HFFc6 (cell line): ENCODE measurements at regions not wholly inside any gene's neighbourhood (a gene's known extent, or its start where the extent isn't known, plus 50 kb on each side); places are given as distances from the start of the nearest gene placed in this dataset.

Experiments used
- DNase-seq: peaks from one replicate; pipeline ENCODE4 v3.0.0-alpha.2; 2018
- H3K27ac Mint-ChIP-seq: 2 replicates; pipeline ENCODE4 v1.8.0; 2020; ENCODE audit warnings: mild to moderate bottlenecking, mixed read lengths
- H3K27me3 Mint-ChIP-seq: 2 replicates; pipeline ENCODE4 v1.8.0; 2021; ENCODE audit warnings: mild to moderate bottlenecking, moderate library complexity, mixed read lengths; ENCODE audit not compliant: insufficient read depth
- H3K36me3 Mint-ChIP-seq: 2 replicates; pipeline ENCODE4 v1.8.0; 2021; ENCODE audit warnings: low read depth, mixed read lengths
- H3K4me1 Mint-ChIP-seq: 2 replicates; pipeline ENCODE4 v1.8.0; 2020; ENCODE audit warnings: low read depth, mixed read lengths
- H3K4me3 Mint-ChIP-seq: 2 replicates; pipeline ENCODE4 v1.8.0; 2020; ENCODE audit warnings: mild to moderate bottlenecking, moderate library complexity, mixed read lengths
- H3K9me3 Mint-ChIP-seq: 2 replicates; pipeline ENCODE4 v1.8.0; 2020; ENCODE audit warnings: mild to moderate bottlenecking, mixed read lengths
- TF ChIP-seq, protein P1 (sequence below): fragments of 200-600 bp; sonication (generic); IDR thresholded peaks from 2 replicates; pipeline ENCODE4 v1.5.0; 2021; ENCODE audit warnings: antibody characterized with exemption, mild to moderate bottlenecking

GRCh38 chr5:160486573-160486972 lies 64.9 kb downstream of the PTTG1 start:
- no peak overlapping the region for H3K4me3 Mint-ChIP-seq
- no peaks in the 10 kb centered on the region for H3K36me3 Mint-ChIP-seq
- TF ChIP-seq, protein P1, sequence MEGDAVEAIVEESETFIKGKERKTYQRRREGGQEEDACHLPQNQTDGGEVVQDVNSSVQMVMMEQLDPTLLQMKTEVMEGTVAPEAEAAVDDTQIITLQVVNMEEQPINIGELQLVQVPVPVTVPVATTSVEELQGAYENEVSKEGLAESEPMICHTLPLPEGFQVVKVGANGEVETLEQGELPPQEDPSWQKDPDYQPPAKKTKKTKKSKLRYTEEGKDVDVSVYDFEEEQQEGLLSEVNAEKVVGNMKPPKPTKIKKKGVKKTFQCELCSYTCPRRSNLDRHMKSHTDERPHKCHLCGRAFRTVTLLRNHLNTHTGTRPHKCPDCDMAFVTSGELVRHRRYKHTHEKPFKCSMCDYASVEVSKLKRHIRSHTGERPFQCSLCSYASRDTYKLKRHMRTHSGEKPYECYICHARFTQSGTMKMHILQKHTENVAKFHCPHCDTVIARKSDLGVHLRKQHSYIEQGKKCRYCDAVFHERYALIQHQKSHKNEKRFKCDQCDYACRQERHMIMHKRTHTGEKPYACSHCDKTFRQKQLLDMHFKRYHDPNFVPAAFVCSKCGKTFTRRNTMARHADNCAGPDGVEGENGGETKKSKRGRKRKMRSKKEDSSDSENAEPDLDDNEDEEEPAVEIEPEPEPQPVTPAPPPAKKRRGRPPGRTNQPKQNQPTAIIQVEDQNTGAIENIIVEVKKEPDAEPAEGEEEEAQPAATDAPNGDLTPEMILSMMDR: no peak
- no peak for DNase-seq
- peaks cover 7% of the 10 kb centered on the region; the same call in 1 of the 2 replicates for H3K27me3 Mint-ChIP-seq
- no peak overlapping the region for H3K27ac Mint-ChIP-seq
- no peaks in the 10 kb centered on the region for H3K9me3 Mint-ChIP-seq
- no peaks in the 10 kb centered on the region for H3K4me1 Mint-ChIP-seq

DNA sequence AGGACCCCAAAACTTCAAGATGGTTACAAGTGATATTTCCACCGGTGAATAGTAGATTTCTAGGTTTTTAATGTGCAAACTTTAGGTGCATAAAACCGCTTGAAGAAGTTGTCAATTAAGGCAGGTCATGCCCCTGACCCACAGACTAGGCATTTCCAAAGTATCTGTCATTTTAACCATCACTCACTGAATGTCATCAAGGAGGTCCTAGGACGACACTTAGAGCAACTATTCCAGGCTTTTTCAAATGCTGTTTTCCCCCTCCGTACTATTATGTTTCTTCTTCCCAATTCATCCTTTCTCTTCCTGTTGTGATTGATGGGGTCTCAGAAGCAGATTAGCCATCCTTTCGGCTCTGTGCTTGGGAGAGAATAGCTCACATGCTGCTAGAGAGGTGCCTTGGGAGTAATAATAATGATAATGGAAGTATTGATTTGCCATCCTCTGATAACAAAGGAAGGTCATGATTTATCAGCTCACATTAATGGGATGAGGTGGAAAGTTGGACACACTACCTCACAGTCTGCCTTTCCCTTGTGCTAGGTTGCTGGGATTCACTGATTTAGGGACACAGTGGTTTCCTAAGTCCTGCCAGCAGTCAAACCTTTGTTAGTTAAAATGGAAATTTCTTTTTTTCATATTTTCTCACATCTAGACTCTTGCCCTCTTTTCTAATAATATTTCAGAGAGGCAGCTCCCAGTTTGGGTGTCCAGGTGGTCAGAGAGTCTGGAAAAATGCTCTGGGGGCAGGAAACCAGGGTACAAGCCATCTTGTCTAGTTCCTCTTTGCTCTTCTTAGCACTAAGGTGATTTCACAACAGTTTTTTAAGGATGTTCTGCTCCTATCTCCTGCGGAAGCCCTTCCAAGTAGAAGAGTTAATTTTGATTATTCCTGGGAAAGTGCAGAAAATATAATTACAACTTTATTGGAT lies 67.0 kb downstream of the PTTG1 start:
- no peaks in the 10 kb centered on the region for H3K9me3 Mint-ChIP-seq

GRCh38 chr5:160491438-160491837 lies 69.8 kb downstream of the PTTG1 start:
- Mint-ChIP-seq H3K9me3 (no peaks in the 10 kb centered on the region), H3K4me1 (peaks cover 30% of the 10 kb centered on the region), H3K36me3 (no peaks in the 10 kb centered on the region), H3K27ac (no peak overlapping the region), H3K4me3 (no peak overlapping the region), H3K27me3 (peaks cover 13% of the 10 kb centered on the region; the same call in 1 of the 2 replicates)
- TF ChIP-seq, protein P1: no peak
- no peak for DNase-seq

More for the DNA sequence above, 67.0 kb downstream of the PTTG1 start:
- DNase-seq: no peak
- Mint-ChIP-seq H3K36me3 (no peaks in the 10 kb centered on the region), H3K27ac (no peak overlapping the region), H3K4me3 (no peak overlapping the region), H3K4me1 (peaks cover 13% of the 10 kb centered on the region), H3K27me3 (peaks cover 9% of the 10 kb centered on the region; the same call in 1 of the 2 replicates)
- TF ChIP-seq, protein P1: no peak

DNA sequence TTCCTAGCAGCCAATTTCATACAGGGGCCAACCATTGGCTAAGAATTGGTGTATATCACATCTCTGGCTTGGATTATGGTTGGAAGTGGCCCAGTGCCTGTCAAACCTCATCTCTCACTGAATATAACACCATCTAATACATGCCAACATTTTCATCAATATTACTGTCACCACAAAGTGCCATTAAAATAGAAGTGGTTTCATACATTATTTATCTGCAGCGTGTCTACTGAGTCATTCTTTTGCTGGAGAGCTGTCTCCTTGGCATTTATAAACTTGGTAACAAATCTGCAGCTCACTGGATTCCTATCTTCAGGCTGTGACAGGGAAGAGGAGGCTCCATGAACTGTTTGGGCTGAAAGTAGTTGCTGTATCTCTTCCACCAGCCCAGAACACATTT lies 70.9 kb downstream of the PTTG1 start:
- Mint-ChIP-seq H3K27me3 (peaks cover 12% of the 10 kb centered on the region; the same call in 1 of the 2 replicates), H3K36me3 (no peaks in the 10 kb centered on the region), H3K4me1 (peaks cover 38% of the 10 kb centered on the region), H3K9me3 (no peaks in the 10 kb centered on the region), H3K27ac (no peak overlapping the region), H3K4me3 (no peak overlapping the region)
- peak; percentile 49 for DNase-seq
- TF ChIP-seq, protein P1: no peak

DNA sequence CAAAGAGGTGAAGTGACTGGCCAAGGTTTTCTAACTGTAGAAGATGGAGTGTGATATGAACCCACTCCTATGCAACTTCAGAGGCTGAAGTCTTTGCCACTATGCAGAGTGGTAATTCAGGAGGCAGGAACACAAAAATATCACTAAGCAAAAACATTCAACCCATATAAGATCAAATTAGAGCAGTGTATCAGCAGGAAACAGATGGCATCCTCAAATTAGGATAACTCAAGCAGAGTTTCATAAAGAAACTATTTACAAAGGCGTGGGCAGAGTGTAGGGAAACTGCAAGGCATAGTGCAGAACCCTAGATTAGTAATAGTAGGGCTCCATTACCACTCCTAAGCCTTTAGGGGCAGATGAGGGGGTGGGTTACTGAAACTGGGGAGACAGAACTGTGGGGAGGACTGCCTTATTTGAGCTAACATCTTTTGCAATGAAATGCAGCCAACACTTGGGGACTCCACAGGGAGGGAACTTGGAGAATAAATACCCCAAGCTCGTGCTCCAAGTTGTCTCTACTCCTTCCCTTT lies 72.2 kb downstream of the PTTG1 start:
- Mint-ChIP-seq H3K27me3 (peaks cover 12% of the 10 kb centered on the region; the same call in 1 of the 2 replicates), H3K27ac (no peak overlapping the region), H3K4me1 (peaks cover 38% of the 10 kb centered on the region), H3K9me3 (no peaks in the 10 kb centered on the region), H3K36me3 (no peaks in the 10 kb centered on the region), H3K4me3 (no peak overlapping the region)
- TF ChIP-seq, protein P1: no peak
- no peak for DNase-seq
